ENCODE measurements at regions not wholly inside any gene's neighbourhood (a gene's known extent, or its start where the extent isn't known, plus 50 kb on each side); places are given as distances from the start of the nearest gene placed in this dataset.

- Mint-ChIP-seq H3K4me3 (no peak overlapping the region), H3K4me1 (no peaks in the 10 kb centered on the region), H3K9me3 (peaks cover 0 to 3% (median 0%) of the 10 kb centered on the region in 11 donors), H3K27ac (no peak overlapping the region), H3K27me3 (peaks cover 0 to 22% (median 17%) of the 10 kb centered on the region in 5 donors), H3K36me3 (no peaks in the 10 kb centered on the region)
- no peaks in the 10 kb centered on the region for H3K36me3 ChIP-seq (ENCODE audit: control insufficient read depth in 2 of 3, insufficient read depth in 3 of 3, low read length in 3 of 3)
- DNase-seq, result no peak
- ChIA-PET POLR2A (no interaction called here), CTCF (no interaction called here)
- no peaks in the 10 kb centered on the region for H3K27me3 ChIP-seq (ENCODE audit: control insufficient read depth in 2 of 2, insufficient read depth in 2 of 2, low read length in 2 of 2)
- intact Hi-C loops (cut with micrococcal nuclease), result no loop called here
- H3K9me3 ChIP-seq (ENCODE audit: control insufficient read depth in 2 of 3, low read length in 3 of 3), result no peaks in the 10 kb centered on the region
- ATAC-seq, result no peak
- no peak overlapping the region for H3K27ac ChIP-seq (ENCODE audit: low read depth, low read length)
- no peak overlapping the region for H3K4me3 ChIP-seq (ENCODE audit: low read length)
- no peaks in the 10 kb centered on the region for H3K4me1 ChIP-seq (ENCODE audit: control insufficient read depth in 2 of 2, insufficient read depth in 2 of 2, low read length in 2 of 2)
These were observed 91.7 kb downstream of the TBXT start for GRCh38 chr6:166075925-166076324.

GRCh38 chr6:166075186-166075585 lies 92.5 kb downstream of the TBXT start:
- H3K9me3 ChIP-seq (ENCODE audit: control insufficient read depth in 2 of 3, low read length in 3 of 3), result no peaks in the 10 kb centered on the region
- H3K27me3 ChIP-seq (ENCODE audit: control insufficient read depth in 2 of 2, insufficient read depth in 2 of 2, low read length in 2 of 2), result no peaks in the 10 kb centered on the region
- ATAC-seq, result no peak
- no peak overlapping the region for H3K4me3 Mint-ChIP-seq
- intact Hi-C loops (cut with micrococcal nuclease), result no loop called here
- no peak for DNase-seq
- no peak overlapping the region for H3K27ac Mint-ChIP-seq
- H3K4me1 Mint-ChIP-seq, result no peaks in the 10 kb centered on the region
- no peak overlapping the region for H3K4me3 ChIP-seq (ENCODE audit: low read length)
- H3K27me3 Mint-ChIP-seq, result peaks cover 0 to 21% (median 19%) of the 10 kb centered on the region in 5 donors
- ChIA-PET POLR2A (no interaction called here), CTCF (no interaction called here)
- no peaks in the 10 kb centered on the region for H3K4me1 ChIP-seq (ENCODE audit: control insufficient read depth in 2 of 2, insufficient read depth in 2 of 2, low read length in 2 of 2)
- no peak overlapping the region for H3K27ac ChIP-seq (ENCODE audit: low read depth, low read length)
- H3K36me3 ChIP-seq (ENCODE audit: control insufficient read depth in 2 of 3, insufficient read depth in 3 of 3, low read length in 3 of 3), result no peaks in the 10 kb centered on the region
- no peaks in the 10 kb centered on the region for H3K36me3 Mint-ChIP-seq
- peaks cover 0 to 4% (median 0%) of the 10 kb centered on the region in 11 donors for H3K9me3 Mint-ChIP-seq

GRCh38 chr6:166073082-166073481 lies 94.6 kb downstream of the TBXT start:
- intact Hi-C loops (cut with micrococcal nuclease), result no loop called here

GRCh38 chr6:166068768-166069167 lies 98.9 kb downstream of the TBXT start:
- H3K4me3 ChIP-seq (ENCODE audit: low read length), result no peak overlapping the region
- H3K27ac ChIP-seq (ENCODE audit: low read depth, low read length), result no peak overlapping the region
- ATAC-seq (no peak), DNase-seq (no peak)
- no peaks in the 10 kb centered on the region for H3K36me3 ChIP-seq (ENCODE audit: control insufficient read depth in 2 of 3, insufficient read depth in 3 of 3, low read length in 3 of 3)
- H3K9me3 ChIP-seq (ENCODE audit: control insufficient read depth in 2 of 3, low read length in 3 of 3), result no peaks in the 10 kb centered on the region
- Mint-ChIP-seq H3K36me3 (no peaks in the 10 kb centered on the region), H3K4me1 (no peaks in the 10 kb centered on the region), H3K4me3 (no peak overlapping the region), H3K9me3 (peaks cover 0 to 17% (median 5%) of the 10 kb centered on the region in 11 donors), H3K27me3 (peaks cover 0 to 24% (median 14%) of the 10 kb centered on the region in 5 donors), H3K27ac (no peak overlapping the region)
- H3K4me1 ChIP-seq (ENCODE audit: control insufficient read depth in 2 of 2, insufficient read depth in 2 of 2, low read length in 2 of 2), result no peaks in the 10 kb centered on the region
- ChIA-PET POLR2A (no interaction called here), CTCF (no interaction called here)
- intact Hi-C loops (cut with micrococcal nuclease), result no loop called here
- no peaks in the 10 kb centered on the region for H3K27me3 ChIP-seq (ENCODE audit: control insufficient read depth in 2 of 2, insufficient read depth in 2 of 2, low read length in 2 of 2)

More at GRCh38 chr6:166073082-166073481, 94.6 kb downstream of the TBXT start:
- Mint-ChIP-seq H3K36me3 (no peaks in the 10 kb centered on the region), H3K27me3 (peaks cover 0 to 26% (median 20%) of the 10 kb centered on the region in 5 donors), H3K27ac (peak overlapping the region in 1 of 9 donors; percentile 74), H3K4me3 (no peak overlapping the region), H3K9me3 (peaks cover 0 to 14% (median 0%) of the 10 kb centered on the region in 11 donors), H3K4me1 (no peaks in the 10 kb centered on the region)
- CTCF ChIA-PET, result no interaction called here
- ATAC-seq (no peak), DNase-seq (no peak)
- Histone ChIP-seq H3K4me3 (ENCODE audit: low read length) (no peak overlapping the region), H3K27ac (ENCODE audit: low read depth, low read length) (no peak overlapping the region), H3K36me3 (ENCODE audit: control insufficient read depth in 2 of 3, insufficient read depth in 3 of 3, low read length in 3 of 3) (no peaks in the 10 kb centered on the region), H3K9me3 (ENCODE audit: control insufficient read depth in 2 of 3, low read length in 3 of 3) (no peaks in the 10 kb centered on the region), H3K4me1 (ENCODE audit: control insufficient read depth in 2 of 2, insufficient read depth in 2 of 2, low read length in 2 of 2) (no peaks in the 10 kb centered on the region), H3K27me3 (ENCODE audit: control insufficient read depth in 2 of 2, insufficient read depth in 2 of 2, low read length in 2 of 2) (no peaks in the 10 kb centered on the region)
- POLR2A ChIA-PET, result no interaction called here

DNA sequence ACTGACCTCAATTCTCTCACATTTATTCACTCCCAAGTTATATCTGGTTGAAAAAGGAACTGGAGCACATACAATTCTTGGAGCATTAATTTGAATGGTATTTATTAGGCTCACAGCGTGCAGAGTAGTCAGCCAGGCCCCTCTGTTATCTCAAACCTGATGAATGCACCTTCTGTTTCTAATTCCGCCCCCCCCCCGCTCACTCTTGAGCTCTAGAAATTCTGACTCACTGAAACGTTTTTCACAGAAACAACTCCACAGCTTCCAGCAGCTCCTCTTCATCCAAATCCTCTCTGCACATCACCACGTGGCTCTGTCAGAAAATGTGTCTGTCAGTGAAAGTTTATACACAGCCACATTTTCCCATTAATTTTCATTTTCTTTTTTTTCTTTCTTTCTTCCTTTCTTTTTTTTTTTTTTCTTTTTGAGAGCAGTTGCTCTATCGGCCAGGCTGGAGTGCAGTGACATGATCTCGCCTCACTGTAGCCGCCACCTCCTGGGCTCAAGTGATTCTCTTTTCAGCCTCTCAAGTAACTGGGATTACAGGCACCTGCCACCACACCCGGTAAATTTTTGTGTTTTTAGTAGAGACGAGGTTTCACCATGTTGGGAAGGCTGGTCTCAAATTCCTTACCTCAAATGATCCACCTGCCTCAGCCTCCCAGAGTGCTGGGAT lies 109.4 kb downstream of the TBXT start:
- no peak overlapping the region for H3K27ac Mint-ChIP-seq
- no peak for ATAC-seq
- POLR2A ChIA-PET, result no interaction called here

DNA sequence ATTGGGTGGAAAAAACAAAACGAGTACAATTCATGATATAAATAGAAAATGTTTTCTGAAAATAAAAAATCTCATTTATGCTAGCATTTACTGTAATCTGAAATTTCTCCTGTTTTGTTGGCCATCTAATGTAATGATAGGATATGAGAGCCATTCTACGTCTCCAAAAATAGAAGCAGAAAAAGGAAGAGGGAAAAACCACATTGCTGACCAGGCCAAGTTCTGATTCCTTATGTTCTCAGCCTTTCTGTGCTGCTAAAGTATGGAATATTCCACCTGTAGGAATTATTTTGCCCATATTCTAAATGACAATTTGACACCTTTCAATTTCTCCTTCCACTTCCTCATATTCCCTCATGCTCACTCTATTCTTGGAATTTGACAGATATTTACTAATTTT lies 110.2 kb downstream of the TBXT start:
- Mint-ChIP-seq H3K9me3 (peaks cover 10 to 40% (median 22%) of the 10 kb centered on the region in 11 donors), H3K36me3 (peaks cover 0 to 10% (median 0%) of the 10 kb centered on the region in 5 donors), H3K4me1 (no peaks in the 10 kb centered on the region), H3K4me3 (no peak overlapping the region), H3K27ac (no peak overlapping the region), H3K27me3 (peaks cover 0 to 50% (median 36%) of the 10 kb centered on the region in 5 donors)
- no peaks in the 10 kb centered on the region for H3K4me1 ChIP-seq (ENCODE audit: control insufficient read depth in 2 of 2, insufficient read depth in 2 of 2, low read length in 2 of 2)
- ChIA-PET CTCF (no interaction called here), POLR2A (no interaction called here)
- H3K36me3 ChIP-seq (ENCODE audit: control insufficient read depth in 2 of 3, insufficient read depth in 3 of 3, low read length in 3 of 3), result no peaks in the 10 kb centered on the region
- H3K27me3 ChIP-seq (ENCODE audit: control insufficient read depth in 2 of 2, insufficient read depth in 2 of 2, low read length in 2 of 2), result no peaks in the 10 kb centered on the region
- intact Hi-C loops (cut with micrococcal nuclease), result no loop called here
- no peak overlapping the region for H3K27ac ChIP-seq (ENCODE audit: low read depth, low read length)
- peaks cover 0 to 17% (median 0%) of the 10 kb centered on the region in 3 experiments for H3K9me3 ChIP-seq (ENCODE audit: control insufficient read depth in 2 of 3, low read length in 3 of 3)
- ATAC-seq (no peak), DNase-seq (no peak)
- no peak overlapping the region for H3K4me3 ChIP-seq (ENCODE audit: low read length)

More for the DNA sequence above, 109.4 kb downstream of the TBXT start:
- H3K36me3 Mint-ChIP-seq, result peaks cover 0 to 10% (median 0%) of the 10 kb centered on the region in 5 donors
- intact Hi-C loops (cut with micrococcal nuclease), result no loop called here
- H3K4me1 Mint-ChIP-seq, result no peaks in the 10 kb centered on the region
- CTCF ChIA-PET, result no interaction called here
- no peak overlapping the region for H3K4me3 Mint-ChIP-seq
- peaks cover 10 to 35% (median 18%) of the 10 kb centered on the region in 11 donors for H3K9me3 Mint-ChIP-seq
- H3K9me3 ChIP-seq (ENCODE audit: control insufficient read depth in 2 of 3, low read length in 3 of 3), result peaks cover 0 to 17% (median 0%) of the 10 kb centered on the region in 3 experiments
- no peak overlapping the region for H3K4me3 ChIP-seq (ENCODE audit: low read length)
- H3K27me3 ChIP-seq (ENCODE audit: control insufficient read depth in 2 of 2, insufficient read depth in 2 of 2, low read length in 2 of 2), result no peaks in the 10 kb centered on the region
- no peak for DNase-seq
- no peaks in the 10 kb centered on the region for H3K36me3 ChIP-seq (ENCODE audit: control insufficient read depth in 2 of 3, insufficient read depth in 3 of 3, low read length in 3 of 3)
- H3K27me3 Mint-ChIP-seq, result peaks cover 0 to 53% (median 41%) of the 10 kb centered on the region in 5 donors
- H3K4me1 ChIP-seq (ENCODE audit: control insufficient read depth in 2 of 2, insufficient read depth in 2 of 2, low read length in 2 of 2), result no peaks in the 10 kb centered on the region
- no peak overlapping the region for H3K27ac ChIP-seq (ENCODE audit: low read depth, low read length)

- DNase-seq (no peak), ATAC-seq (no peak)
- Histone ChIP-seq H3K4me3 (ENCODE audit: low read length) (no peak overlapping the region), H3K9me3 (ENCODE audit: control insufficient read depth in 2 of 3, low read length in 3 of 3) (peaks cover 0 to 17% (median 0%) of the 10 kb centered on the region in 3 experiments), H3K27ac (ENCODE audit: low read depth, low read length) (no peak overlapping the region), H3K27me3 (ENCODE audit: control insufficient read depth in 2 of 2, insufficient read depth in 2 of 2, low read length in 2 of 2) (no peaks in the 10 kb centered on the region), H3K36me3 (ENCODE audit: control insufficient read depth in 2 of 3, insufficient read depth in 3 of 3, low read length in 3 of 3) (no peaks in the 10 kb centered on the region), H3K4me1 (ENCODE audit: control insufficient read depth in 2 of 2, insufficient read depth in 2 of 2, low read length in 2 of 2) (no peaks in the 10 kb centered on the region)
- peaks cover 0 to 10% (median 0%) of the 10 kb centered on the region in 5 donors for H3K36me3 Mint-ChIP-seq
- H3K4me1 Mint-ChIP-seq, result no peaks in the 10 kb centered on the region
- no peak overlapping the region for H3K4me3 Mint-ChIP-seq
- no peak overlapping the region for H3K27ac Mint-ChIP-seq
- intact Hi-C loops (cut with micrococcal nuclease), result no loop called here
- H3K27me3 Mint-ChIP-seq, result peaks cover 0 to 50% (median 30%) of the 10 kb centered on the region in 5 donors
- H3K9me3 Mint-ChIP-seq, result peaks cover 10 to 48% (median 27%) of the 10 kb centered on the region in 11 donors
- CTCF ChIA-PET, result no interaction called here
- POLR2A ChIA-PET, result no interaction called here
These were observed 111.0 kb downstream of the TBXT start for GRCh38 chr6:166056637-166057036.

All from naive thymus-derived CD4-positive, alpha-beta T cell (primary cell).